ENCODE measurements at regions not wholly inside any gene's neighbourhood (a gene's known extent, or its start where the extent isn't known, plus 50 kb on each side); places are given as distances from the start of the nearest gene placed in this dataset.

DNA sequence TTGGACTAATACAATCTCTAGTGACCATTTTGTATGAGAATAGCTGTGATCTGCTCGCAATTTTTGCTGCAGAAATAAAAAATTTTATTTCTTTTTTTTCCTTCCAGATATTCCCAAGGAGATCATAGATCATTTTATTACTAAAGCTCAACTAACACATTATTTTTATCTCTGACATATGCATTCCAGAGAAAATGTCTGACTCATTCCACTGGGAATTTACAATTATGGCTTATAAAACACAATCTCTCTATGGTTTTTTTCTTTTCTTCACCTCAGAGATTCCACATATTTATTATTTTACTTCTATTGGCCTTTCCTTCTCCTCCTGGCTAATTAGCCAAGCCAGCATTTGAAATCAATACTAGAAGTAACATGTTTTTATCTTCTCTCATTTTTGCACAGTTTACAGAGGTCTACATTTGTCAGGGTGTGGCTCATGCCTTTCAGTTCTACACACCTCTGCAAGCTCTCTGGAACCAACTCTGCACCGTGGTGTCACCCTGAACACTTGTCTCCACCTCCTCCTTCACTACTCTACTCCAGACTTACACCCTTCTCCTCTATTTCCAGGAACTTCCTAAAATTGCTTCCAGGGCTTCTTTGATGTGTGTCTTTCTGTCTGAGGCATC is 59.8 kb upstream of the GPM6A start:
- TF ChIP-seq, protein P1, sequence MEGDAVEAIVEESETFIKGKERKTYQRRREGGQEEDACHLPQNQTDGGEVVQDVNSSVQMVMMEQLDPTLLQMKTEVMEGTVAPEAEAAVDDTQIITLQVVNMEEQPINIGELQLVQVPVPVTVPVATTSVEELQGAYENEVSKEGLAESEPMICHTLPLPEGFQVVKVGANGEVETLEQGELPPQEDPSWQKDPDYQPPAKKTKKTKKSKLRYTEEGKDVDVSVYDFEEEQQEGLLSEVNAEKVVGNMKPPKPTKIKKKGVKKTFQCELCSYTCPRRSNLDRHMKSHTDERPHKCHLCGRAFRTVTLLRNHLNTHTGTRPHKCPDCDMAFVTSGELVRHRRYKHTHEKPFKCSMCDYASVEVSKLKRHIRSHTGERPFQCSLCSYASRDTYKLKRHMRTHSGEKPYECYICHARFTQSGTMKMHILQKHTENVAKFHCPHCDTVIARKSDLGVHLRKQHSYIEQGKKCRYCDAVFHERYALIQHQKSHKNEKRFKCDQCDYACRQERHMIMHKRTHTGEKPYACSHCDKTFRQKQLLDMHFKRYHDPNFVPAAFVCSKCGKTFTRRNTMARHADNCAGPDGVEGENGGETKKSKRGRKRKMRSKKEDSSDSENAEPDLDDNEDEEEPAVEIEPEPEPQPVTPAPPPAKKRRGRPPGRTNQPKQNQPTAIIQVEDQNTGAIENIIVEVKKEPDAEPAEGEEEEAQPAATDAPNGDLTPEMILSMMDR (IDR thresholded peaks at IDR 0.05; ENCODE audit: insufficient read depth, missing control alignments): no peak
- DNase-seq (ENCODE audit: insufficient read length, low spot score): no peak
- no peak for FAIRE-seq

DNA sequence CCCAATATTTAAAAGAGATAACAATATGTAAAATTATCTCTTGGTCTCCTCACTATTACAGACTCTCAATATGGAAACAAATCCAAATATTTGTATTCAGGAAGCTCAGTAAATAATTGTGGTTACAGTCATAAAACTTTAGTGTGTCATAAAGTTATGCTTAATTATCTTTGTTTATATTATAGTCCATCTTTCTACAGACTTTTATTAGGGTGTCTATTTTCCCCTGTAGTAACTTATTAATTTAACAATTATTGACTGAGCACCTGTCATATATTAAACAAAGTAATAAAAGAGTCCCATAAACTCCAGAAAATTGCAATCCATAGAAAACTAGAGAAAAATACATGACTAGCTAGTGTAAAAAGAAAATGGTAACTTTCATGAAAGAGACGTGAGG is 61.6 kb upstream of the GPM6A start:
- TF ChIP-seq, protein P1 (IDR thresholded peaks at IDR 0.05; ENCODE audit: insufficient read depth, missing control alignments): no peak
- DNase-seq (ENCODE audit: insufficient read length, low spot score) (no peak), FAIRE-seq (no peak)

DNA sequence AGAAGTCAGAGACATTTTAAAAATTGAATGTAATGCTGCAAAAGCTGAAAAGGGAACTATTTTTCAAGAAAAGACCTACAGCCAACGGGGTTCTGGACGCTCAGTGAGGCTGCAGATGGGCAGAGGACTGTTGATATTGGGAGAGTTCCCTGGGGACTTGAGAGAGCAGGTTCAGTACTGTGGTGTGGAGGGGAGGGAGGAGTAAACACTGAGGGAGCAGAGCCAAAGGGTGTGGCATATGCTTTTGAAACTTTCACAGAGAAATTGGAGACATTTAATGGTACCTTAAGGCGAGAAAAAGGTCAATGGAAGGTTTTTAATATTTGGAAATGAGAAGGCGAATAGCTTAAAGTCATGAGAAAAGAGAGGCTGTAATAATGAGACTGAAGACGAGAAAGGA is 62.2 kb upstream of the GPM6A start:
- TF ChIP-seq, protein P1 (IDR thresholded peaks at IDR 0.05; ENCODE audit: insufficient read depth, missing control alignments): no peak
- FAIRE-seq (no peak), DNase-seq (ENCODE audit: insufficient read length, low spot score) (no peak)

DNA sequence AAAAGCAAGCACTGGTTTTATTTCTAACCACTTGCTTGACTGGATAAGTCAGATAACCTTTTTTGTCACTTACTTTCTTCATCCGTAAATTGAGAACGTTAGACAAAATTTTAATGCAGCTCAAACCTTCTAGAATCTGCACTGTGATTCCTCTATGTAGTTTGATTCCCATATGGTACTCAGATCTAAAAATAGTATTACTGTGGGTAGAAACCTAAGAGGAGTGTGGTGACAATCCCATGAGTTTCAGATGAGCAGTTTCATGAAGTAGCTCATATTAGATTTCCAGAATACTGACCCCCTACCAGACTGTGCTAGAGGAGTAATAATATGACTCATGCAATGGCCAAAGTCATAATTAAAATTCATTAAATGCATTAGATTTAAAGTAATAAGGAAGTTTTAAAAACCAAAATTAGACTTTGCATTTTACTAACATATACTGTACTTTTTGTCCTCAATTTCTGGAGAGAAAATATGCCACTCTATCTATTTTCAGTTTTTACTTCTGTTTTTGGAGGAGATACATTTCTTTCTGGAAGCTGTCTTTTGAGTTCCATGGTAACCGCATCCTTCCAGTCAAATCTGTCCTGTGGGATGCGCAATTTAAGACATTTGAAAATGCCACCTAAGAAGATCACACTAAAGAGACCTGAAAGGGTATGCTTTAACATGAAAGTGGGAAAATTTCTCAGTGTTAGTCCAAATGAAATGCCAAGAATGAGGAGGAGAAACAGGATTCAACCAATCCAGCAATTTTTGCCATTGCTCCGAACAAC is 64.1 kb upstream of the GPM6A start:
- TF ChIP-seq, protein P1 (IDR thresholded peaks at IDR 0.05; ENCODE audit: insufficient read depth, missing control alignments): no peak
- FAIRE-seq: no peak

DNA sequence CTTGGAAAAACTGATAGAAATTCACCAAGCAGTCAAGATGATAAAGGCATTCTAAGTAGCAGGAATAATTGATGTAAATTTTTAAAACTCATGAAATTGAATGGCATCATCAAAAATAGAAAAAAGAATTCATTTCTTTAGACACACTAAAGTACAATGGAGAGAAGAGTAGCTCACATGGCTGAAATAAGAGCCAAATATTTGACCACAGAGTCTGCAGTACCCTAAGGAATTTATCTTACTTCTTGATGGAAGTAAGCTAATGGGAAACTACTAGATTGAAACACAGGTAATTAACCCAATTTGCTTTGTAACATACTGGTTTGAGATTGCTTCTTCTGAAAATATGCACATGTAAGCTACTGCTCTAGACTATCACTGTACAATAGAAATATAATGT is 70.8 kb upstream of the GPM6A start:
- TF ChIP-seq, protein P1 (IDR thresholded peaks at IDR 0.05; ENCODE audit: insufficient read depth, missing control alignments): no peak
- DNase-seq (ENCODE audit: insufficient read length, low spot score) (no peak), FAIRE-seq (no peak)

More for the DNA sequence above, 64.1 kb upstream of the GPM6A start:
- DNase-seq (ENCODE audit: insufficient read length, low spot score): no peak

DNA sequence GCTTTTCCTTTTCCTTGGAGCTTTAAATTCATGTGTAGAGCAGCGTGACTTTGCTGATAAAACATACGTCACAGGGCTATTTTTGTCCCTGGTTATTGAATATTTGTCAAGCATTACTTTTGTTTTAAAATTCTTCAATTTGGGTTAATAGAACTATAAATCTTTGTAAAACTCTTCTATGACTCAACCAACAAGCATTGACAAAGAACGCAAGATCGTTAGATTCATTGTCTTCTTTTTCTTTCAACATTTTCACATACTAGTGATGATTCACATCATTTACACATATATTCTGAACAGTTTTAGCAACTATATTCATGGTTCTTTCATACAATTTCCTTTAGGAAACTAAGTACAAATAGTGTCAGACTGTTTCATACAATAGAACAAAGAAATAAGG is 72.0 kb upstream of the GPM6A start:
- DNase-seq (ENCODE audit: insufficient read length, low spot score) (no peak), FAIRE-seq (no peak)
- TF ChIP-seq, protein P1 (IDR thresholded peaks at IDR 0.05; ENCODE audit: insufficient read depth, missing control alignments): no peak

DNA sequence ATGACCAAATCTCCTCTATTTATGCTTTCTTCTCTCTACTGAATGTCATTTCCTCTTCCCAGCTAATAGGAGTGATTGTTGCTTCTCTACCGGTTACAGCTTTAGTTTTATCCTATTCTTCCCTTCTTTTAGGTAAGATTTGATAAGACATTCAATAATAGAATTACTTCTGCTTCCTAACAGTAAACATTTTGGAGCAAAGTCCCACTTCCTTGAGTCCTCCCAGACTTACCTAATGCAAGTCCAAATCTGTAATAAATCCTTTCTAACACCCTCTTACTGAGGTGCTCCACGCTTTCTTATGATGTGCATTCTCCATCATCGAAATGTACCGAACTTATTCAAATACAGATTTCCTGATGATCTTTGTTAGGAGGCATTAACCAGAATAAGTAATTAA is 79.2 kb upstream of the GPM6A start:
- FAIRE-seq: peak; percentile 6
- DNase-seq (ENCODE audit: insufficient read length, low spot score): no peak
- TF ChIP-seq, protein P1 (IDR thresholded peaks at IDR 0.05; ENCODE audit: insufficient read depth, missing control alignments): no peak
